HepG2 (cell line): ENCODE measurements at regions not wholly inside any gene's neighbourhood (a gene's known extent, or its start where the extent isn't known, plus 50 kb on each side); places are given as distances from the start of the nearest gene placed in this dataset.
"Not testable (repeated sequence)": the region's sequence is repeated elsewhere in the genome, so short reads cannot be mapped to it uniquely, and the experiment has no call there.

Source experiments
- ATAC-seq: fragments of 200-7000 bp; cut with Tn5 transposase; 3 replicates; pipeline ENCODE4 v1.9.1; 2020; ENCODE audit warnings: mild to moderate bottlenecking, moderate library complexity
- BruUV-seq: library from RNA; stranded (reverse); fragments of 400-500 nt; replicated peaks from 2 replicates; lab custom pipeline; 2021; lab: Mats Ljungman, UMichigan
- CTCF ChIA-PET: fragments of 300-600 bp; formaldehyde crosslinking; extraction: SDS; loops from one replicate; lab custom pipeline; 2021; ENCODE audit warnings: low total read pairs, inconsistent platforms, low intra/inter-chr PET ratio; lab: Yijun Ruan, JAX
- POLR2A ChIA-PET: fragments of 350-600 bp; sonication (Branson Sonifier 250); formaldehyde crosslinking; loops from one replicate; lab custom pipeline; 2020; ENCODE audit warnings: antibody characterized with exemption, inconsistent platforms; lab: Yijun Ruan, JAX
- DNase-seq: peaks from one replicate; pipeline ENCODE4 v3.0.0-alpha.2; 2015; ENCODE audit warnings: low spot score
- FAIRE-seq: peaks from 3 replicates; lab custom pipeline; 2011; peaks lifted over from hg19 to GRCh38; lab: Jason Lieb, UNC
- H2AFZ ChIP-seq: one replicate; pipeline ENCODE4 v1.6.1; 2011; ENCODE audit warnings: low read length, inconsistent platforms
- H3K27ac ChIP-seq: fragments of 300-600 bp; 3 replicates; pipeline ENCODE4 v1.8.0; 2011; ENCODE audit warnings: mixed run types, mild to moderate bottlenecking, mixed read lengths, low read length, inconsistent platforms; ENCODE audit not compliant: insufficient read depth; ENCODE audit errors: extremely low read length
- H3K27me3 ChIP-seq, 2 experiments: fragments of 200-600 bp in 1 of 2; 2 replicates in 1 of 2; 3 replicates in 1 of 2; pipeline versions ENCODE4 v1.6.0 to v1.8.0; 2011; ENCODE audit warnings: low read length in 2 of 2, mild to moderate bottlenecking in 2 of 2, moderate library complexity in 2 of 2, inconsistent platforms in 1 of 2; ENCODE audit not compliant: insufficient read depth in 2 of 2, control insufficient read depth in 1 of 2
- H3K36me3 ChIP-seq, 2 experiments: fragments of 200-600 bp in 1 of 2; replicated peaks in 1 of 2; 2 replicates in 1 of 2; 3 replicates in 1 of 2; pipeline versions ENCODE4 v1.5.1 to v1.8.0; 2011; ENCODE audit warnings: low read length in 2 of 2, inconsistent platforms in 1 of 2; ENCODE audit not compliant: insufficient read depth in 2 of 2, control insufficient read depth in 1 of 2
- H3K4me1 ChIP-seq: 2 replicates; pipeline ENCODE4 v1.5.1; 2012; ENCODE audit warnings: low read length, inconsistent platforms; ENCODE audit not compliant: insufficient read depth
- H3K4me2 ChIP-seq: 2 replicates; pipeline ENCODE4 v1.6.0; 2011; ENCODE audit warnings: low read depth, low read length, inconsistent platforms
- H3K4me3 ChIP-seq, 3 experiments: fragments of 200-600 bp in 1 of 3; sonication (generic), shearing (Covaris generic) in 1 of 3; replicated peaks in 1 of 3; 2 replicates each; pipeline ENCODE4 v1.5.1; 2011 to 2016; ENCODE audit warnings: low read length in 3 of 3, inconsistent platforms in 2 of 3, low read depth in 2 of 3, mild to moderate bottlenecking in 2 of 3, control low read depth in 1 of 3, mixed read lengths in 1 of 3; ENCODE audit not compliant: insufficient read depth in 1 of 3
- H3K79me2 ChIP-seq: one replicate; pipeline ENCODE4 v1.6.1; 2011; ENCODE audit warnings: low read length, inconsistent platforms; ENCODE audit not compliant: insufficient read depth
- H3K9ac ChIP-seq: 2 replicates; pipeline ENCODE4 v1.6.0; 2011; ENCODE audit warnings: mild to moderate bottlenecking, low read depth, low read length, inconsistent platforms; ENCODE audit not compliant: insufficient read depth
- H3K9me3 ChIP-seq: 2 replicates; pipeline ENCODE4 v1.5.1; 2012; ENCODE audit warnings: mild to moderate bottlenecking, low read length
- H4K20me1 ChIP-seq: 2 replicates; pipeline ENCODE4 v1.6.0; 2011; ENCODE audit warnings: inconsistent platforms, mild to moderate bottlenecking, low read length, moderate library complexity; ENCODE audit not compliant: insufficient read depth
- KDM2A ChIP-seq: sonication (generic); formaldehyde crosslinking; IDR thresholded peaks from 2 replicates; pipeline ENCODE4 v1.4.0; 2020; ENCODE audit warnings: low read depth, missing genetic modification reagents, borderline replicate concordance
- PRDM15 ChIP-seq: sonication (generic); formaldehyde crosslinking; IDR thresholded peaks from 2 replicates; pipeline ENCODE4 v1.4.0; 2020; ENCODE audit warnings: missing genetic modification reagents
- STAG1 ChIP-seq: sonication (generic); formaldehyde crosslinking; IDR thresholded peaks from 2 replicates; pipeline ENCODE4 v1.4.0; 2020; ENCODE audit warnings: missing genetic modification reagents
- ZFY ChIP-seq: sonication (generic); formaldehyde crosslinking; IDR thresholded peaks from 2 replicates; pipeline ENCODE4 v1.4.0; 2020; ENCODE audit warnings: missing genetic modification reagents
- ZNF574 ChIP-seq: sonication (generic); formaldehyde crosslinking; IDR thresholded peaks from 2 replicates; pipeline ENCODE4 v1.4.0; 2020; ENCODE audit warnings: missing genetic modification reagents
- WGBS: methylation state at CpG from one replicate; pipeline ENCODE4 v1.1.6; 2017; ENCODE audit warnings: low lambda C conversion rate; 5-methylcytosine and 5-hydroxymethylcytosine counted together
- in situ Hi-C: cut with HindIII; loops from 2 replicates; pipeline ENCODE4 v1.10.0; 2017; ENCODE audit warnings: low pct_unique_long_range_greater_than_20kb; ENCODE audit not compliant: extremely low pct_ligation_motif_present
- intact Hi-C: fragments of 100-400 bp; cut with micrococcal nuclease; formaldehyde crosslinking; loops from one replicate; pipeline ENCODE4 v1.10.0; 2022; ENCODE audit not compliant: unreplicated experiment

DNA sequence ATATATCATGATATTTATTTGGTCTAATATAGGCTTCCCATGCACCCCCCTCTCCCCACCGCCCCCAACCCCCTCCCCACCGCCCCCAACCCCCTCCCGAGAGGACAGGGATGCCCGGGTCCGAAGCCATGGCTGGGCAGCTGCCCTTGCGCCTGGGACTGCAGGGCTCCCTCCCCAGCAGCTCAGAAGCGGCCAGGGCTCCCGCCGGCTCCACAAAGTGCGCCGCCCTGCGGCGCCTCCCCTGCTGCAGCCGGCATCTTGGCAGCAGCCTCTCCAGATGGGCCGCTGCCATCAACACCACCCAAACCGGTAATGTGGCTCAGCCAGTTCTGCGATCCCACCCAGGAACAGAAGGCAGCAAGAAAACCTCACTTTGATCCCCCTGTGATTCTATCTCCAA is 389.4 kb downstream of the SPATA31A1 start:
- H3K27me3 ChIP-seq, H3K9me3 ChIP-seq, H3K36me3 ChIP-seq, H3K27ac ChIP-seq, H3K4me3 ChIP-seq, FAIRE-seq, H3K4me1 ChIP-seq, H2AFZ ChIP-seq, POLR2A ChIA-PET, H4K20me1 ChIP-seq, DNase-seq, ATAC-seq, H3K9ac ChIP-seq, in situ Hi-C loops, H3K79me2 ChIP-seq, CTCF ChIA-PET, intact Hi-C loops, BruUV-seq, H3K4me2 ChIP-seq: not testable (repeated sequence)
- no CpG with 5 or more reads among the region's 17 CpGs for WGBS

DNA sequence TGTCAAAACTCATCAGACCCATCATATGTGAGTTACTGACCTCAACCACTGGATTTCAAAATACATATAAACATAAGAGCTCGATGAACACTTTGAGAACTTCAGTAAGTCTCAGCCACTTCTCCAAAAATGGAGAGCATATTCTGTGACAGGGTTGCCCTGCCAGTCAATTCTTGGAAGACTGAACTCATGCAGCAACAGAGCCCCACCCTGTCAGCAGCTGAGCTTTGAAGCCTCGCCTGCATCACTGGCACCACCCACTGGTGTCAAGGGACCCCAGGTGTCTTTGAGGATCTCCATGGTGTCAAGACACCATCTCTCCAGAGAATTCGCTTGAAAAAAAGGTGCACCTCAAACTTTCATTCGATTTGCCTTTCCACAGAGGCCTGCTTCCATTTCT is 420.1 kb downstream of the SPATA31A1 start:
- ATAC-seq, DNase-seq, intact Hi-C loops, CTCF ChIA-PET, FAIRE-seq, H3K9me3 ChIP-seq, H3K27me3 ChIP-seq, H3K9ac ChIP-seq, H3K4me3 ChIP-seq, in situ Hi-C loops, H3K4me2 ChIP-seq, H3K36me3 ChIP-seq, H4K20me1 ChIP-seq, POLR2A ChIA-PET, H2AFZ ChIP-seq, H3K4me1 ChIP-seq, H3K79me2 ChIP-seq, BruUV-seq, H3K27ac ChIP-seq: not testable (repeated sequence)
- WGBS: no CpG with 5 or more reads among the region's 4 CpGs

DNA sequence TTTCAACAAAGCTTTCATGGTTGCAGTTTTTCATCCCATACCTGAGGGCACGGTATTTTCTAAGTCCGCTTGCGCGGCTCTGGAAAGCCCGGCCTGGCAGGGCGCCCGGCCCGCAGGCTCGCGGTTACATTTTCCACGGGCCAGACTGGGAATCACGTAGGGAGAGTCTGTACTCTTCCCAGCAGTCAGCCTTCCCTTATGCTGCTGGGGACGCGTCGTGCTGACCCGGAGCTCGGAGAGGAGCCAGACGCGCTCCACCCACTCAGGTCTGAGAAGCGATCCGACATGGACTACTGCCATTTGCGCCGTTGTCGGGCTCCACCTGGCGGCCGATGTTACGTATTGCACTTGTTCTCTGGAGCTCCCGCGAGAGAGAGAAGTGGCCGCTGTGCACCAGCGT is 435.9 kb downstream of the SPATA31A1 start:
- FAIRE-seq (peak; percentile 97), ATAC-seq (peak; percentile 100)
- intact Hi-C loops, H3K36me3 ChIP-seq, H3K4me3 ChIP-seq, POLR2A ChIA-PET, H3K9me3 ChIP-seq, H3K9ac ChIP-seq, DNase-seq, H3K79me2 ChIP-seq, H2AFZ ChIP-seq, CTCF ChIA-PET, H3K27me3 ChIP-seq, BruUV-seq, in situ Hi-C loops, H3K4me1 ChIP-seq, H4K20me1 ChIP-seq, H3K27ac ChIP-seq: not testable (repeated sequence)
- H3K4me2 ChIP-seq: peak overlapping the region; percentile 63
- WGBS: 13% methylated on average over 15 of the region's 31 CpGs
- peak; percentile 17; the same call in 1 of the 2 replicates for TF ChIP-seq STAG1 (CRISPR knock-in tag)
- 0 out of 2 replicates have a peak, but pooled peaks have one; percentile 26 for TF ChIP-seq KDM2A (CRISPR knock-in tag)
- TF ChIP-seq PRDM15: peak; percentile 33; the same call in 1 of the 2 replicates
- TF ChIP-seq ZFY: 0 out of 2 replicates have a peak, but pooled peaks have one; percentile 20
- 0 out of 2 replicates have a peak, but pooled peaks have one; percentile 18 for TF ChIP-seq ZNF574 (CRISPR knock-in tag)
